DOHH2 (cell line): ENCODE measurements at regions not wholly inside any gene's neighbourhood (a gene's known extent, or its start where the extent isn't known, plus 50 kb on each side); places are given as distances from the start of the nearest gene placed in this dataset.

Source experiments
- H3F3A ChIP-seq: fragments of 200-600 bp; sonication (generic), shearing (Covaris generic); 2 replicates; pipeline ENCODE4 v1.6.0; 2016; ENCODE audit warnings: antibody characterized with exemption, mild to moderate bottlenecking; ENCODE audit not compliant: control insufficient read depth, insufficient read depth
- H3K27ac ChIP-seq: fragments of 200-600 bp; sonication (generic); 2 replicates; pipeline ENCODE4 v1.5.1; 2014; ENCODE audit warnings: low read depth, mild to moderate bottlenecking, low read length, moderate library complexity
- H3K27me3 ChIP-seq: fragments of 200-600 bp; sonication (generic); 2 replicates; pipeline ENCODE4 v1.6.1; 2014; ENCODE audit warnings: mild to moderate bottlenecking, low read length, mixed read lengths; ENCODE audit not compliant: control insufficient read depth
- H3K36me3 ChIP-seq: fragments of 200-600 bp; sonication (generic); 2 replicates; pipeline ENCODE4 v1.6.1; 2014; ENCODE audit warnings: mild to moderate bottlenecking, low read length, moderate library complexity, mixed read lengths; ENCODE audit not compliant: control insufficient read depth
- H3K4me1 ChIP-seq: fragments of 200-600 bp; sonication (generic); 2 replicates; pipeline ENCODE4 v1.6.1; 2014; ENCODE audit warnings: mild to moderate bottlenecking, low read length, mixed read lengths; ENCODE audit not compliant: control insufficient read depth
- H3K4me2 ChIP-seq: fragments of 200-600 bp; sonication (generic); 2 replicates; pipeline ENCODE4 v1.6.0; 2014; ENCODE audit warnings: mild to moderate bottlenecking, low read length, moderate library complexity
- H3K4me3 ChIP-seq: fragments of 200-600 bp; sonication (generic); 2 replicates; pipeline ENCODE4 v1.5.1; 2014; ENCODE audit warnings: mild to moderate bottlenecking, low read length, mixed read lengths
- H3K79me2 ChIP-seq: fragments of 200-600 bp; sonication (generic); 2 replicates; pipeline ENCODE4 v1.6.1; 2014; ENCODE audit warnings: mild to moderate bottlenecking, low read length, mixed read lengths; ENCODE audit not compliant: control insufficient read depth
- H3K9me2 ChIP-seq: fragments of 200-600 bp; sonication (generic); replicated peaks from 2 replicates; pipeline ENCODE4 v1.6.1; 2014; ENCODE audit warnings: mild to moderate bottlenecking, low read length, mixed read lengths; ENCODE audit not compliant: control insufficient read depth
- H3K9me3 ChIP-seq: fragments of 200-600 bp; sonication (generic); 2 replicates; pipeline ENCODE4 v1.6.1; 2014; ENCODE audit warnings: antibody characterized with exemption, low read length, mixed read lengths; ENCODE audit not compliant: control insufficient read depth, insufficient read depth
- H4K20me1 ChIP-seq: fragments of 200-600 bp; sonication (generic); 2 replicates; pipeline ENCODE4 v1.6.0; 2014; ENCODE audit warnings: low read depth, mild to moderate bottlenecking, antibody characterized with exemption, low read length, moderate library complexity; ENCODE audit not compliant: control insufficient read depth, insufficient read depth
- EZH2phosphoT487 ChIP-seq: fragments of 200-600 bp; sonication (generic); IDR thresholded peaks from 2 replicates; pipeline ENCODE4 v1.6.1; 2017; ENCODE audit warnings: borderline replicate concordance, mild to moderate bottlenecking, antibody characterized with exemption, low read length, moderate library complexity, mixed read lengths
- TF ChIP-seq, protein P1 (sequence below): fragments of 200-600 bp; sonication (generic); IDR thresholded peaks from one replicate; pipeline ENCODE4 v1.5.1; 2014; ENCODE audit warnings: antibody characterized with exemption, mild to moderate bottlenecking, low read depth, low read length; ENCODE audit not compliant: poor library complexity, severe bottlenecking

DNA sequence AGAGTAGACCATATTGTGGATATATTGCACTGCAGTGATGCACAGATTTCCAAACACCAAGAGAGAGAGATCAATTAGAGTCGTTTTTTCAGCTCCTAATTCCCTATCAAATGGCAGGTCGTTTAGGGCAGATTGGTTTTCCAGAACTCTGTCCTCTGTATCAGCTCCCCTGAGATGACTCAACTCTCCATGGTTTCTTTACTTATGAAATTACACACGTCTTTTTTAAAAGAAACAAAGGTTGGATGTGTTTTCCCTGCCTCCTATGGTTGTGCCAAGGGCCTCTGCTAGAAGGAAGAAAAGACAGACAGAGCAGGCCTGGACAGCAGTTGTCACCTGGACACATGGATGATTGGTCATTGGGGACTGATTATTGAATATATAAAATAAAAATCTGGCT, 478.1 kb upstream of the NBEA start:
- Histone ChIP-seq H3K9me3 (no peaks in the 10 kb centered on the region), H3K79me2 (no peaks in the 10 kb centered on the region), H3K4me2 (no peak overlapping the region), H3K4me3 (no peak overlapping the region), H4K20me1 (no peaks in the 10 kb centered on the region), H3F3A (no peaks in the 10 kb centered on the region), H3K27ac (no peak overlapping the region), H3K9me2 (no peaks in the 10 kb centered on the region), H3K4me1 (no peaks in the 10 kb centered on the region), H3K27me3 (no peaks in the 10 kb centered on the region), H3K36me3 (no peaks in the 10 kb centered on the region)
- no peak for TF ChIP-seq EZH2phosphoT487
- TF ChIP-seq, protein P1, sequence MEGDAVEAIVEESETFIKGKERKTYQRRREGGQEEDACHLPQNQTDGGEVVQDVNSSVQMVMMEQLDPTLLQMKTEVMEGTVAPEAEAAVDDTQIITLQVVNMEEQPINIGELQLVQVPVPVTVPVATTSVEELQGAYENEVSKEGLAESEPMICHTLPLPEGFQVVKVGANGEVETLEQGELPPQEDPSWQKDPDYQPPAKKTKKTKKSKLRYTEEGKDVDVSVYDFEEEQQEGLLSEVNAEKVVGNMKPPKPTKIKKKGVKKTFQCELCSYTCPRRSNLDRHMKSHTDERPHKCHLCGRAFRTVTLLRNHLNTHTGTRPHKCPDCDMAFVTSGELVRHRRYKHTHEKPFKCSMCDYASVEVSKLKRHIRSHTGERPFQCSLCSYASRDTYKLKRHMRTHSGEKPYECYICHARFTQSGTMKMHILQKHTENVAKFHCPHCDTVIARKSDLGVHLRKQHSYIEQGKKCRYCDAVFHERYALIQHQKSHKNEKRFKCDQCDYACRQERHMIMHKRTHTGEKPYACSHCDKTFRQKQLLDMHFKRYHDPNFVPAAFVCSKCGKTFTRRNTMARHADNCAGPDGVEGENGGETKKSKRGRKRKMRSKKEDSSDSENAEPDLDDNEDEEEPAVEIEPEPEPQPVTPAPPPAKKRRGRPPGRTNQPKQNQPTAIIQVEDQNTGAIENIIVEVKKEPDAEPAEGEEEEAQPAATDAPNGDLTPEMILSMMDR = no peak

DNA sequence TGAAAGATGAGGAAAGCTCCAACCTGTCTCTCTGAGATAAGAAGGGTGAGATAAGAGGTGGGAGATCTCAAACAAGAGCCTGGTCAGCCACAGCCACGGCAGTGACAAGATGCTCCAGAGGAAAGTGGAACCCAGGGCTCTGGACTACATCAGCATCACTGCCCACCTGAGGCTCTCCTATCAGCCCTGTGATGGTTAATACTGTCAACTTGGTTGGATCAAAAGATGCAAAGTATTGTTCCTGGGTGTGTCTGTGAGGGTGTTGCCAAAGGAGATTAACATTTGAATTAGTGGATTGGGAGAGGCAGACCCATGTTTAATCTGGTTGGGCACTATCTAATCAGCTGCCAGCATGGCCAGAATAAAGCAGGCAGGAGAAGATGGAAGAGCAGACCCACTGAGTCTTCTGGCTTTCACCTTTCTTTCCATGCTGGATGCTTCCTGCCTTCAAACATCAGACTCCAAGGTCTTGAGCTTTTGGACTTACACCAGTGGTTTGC, 476.6 kb upstream of the NBEA start:
- no peak for TF ChIP-seq EZH2phosphoT487
- TF ChIP-seq, protein P1 = no peak

DNA sequence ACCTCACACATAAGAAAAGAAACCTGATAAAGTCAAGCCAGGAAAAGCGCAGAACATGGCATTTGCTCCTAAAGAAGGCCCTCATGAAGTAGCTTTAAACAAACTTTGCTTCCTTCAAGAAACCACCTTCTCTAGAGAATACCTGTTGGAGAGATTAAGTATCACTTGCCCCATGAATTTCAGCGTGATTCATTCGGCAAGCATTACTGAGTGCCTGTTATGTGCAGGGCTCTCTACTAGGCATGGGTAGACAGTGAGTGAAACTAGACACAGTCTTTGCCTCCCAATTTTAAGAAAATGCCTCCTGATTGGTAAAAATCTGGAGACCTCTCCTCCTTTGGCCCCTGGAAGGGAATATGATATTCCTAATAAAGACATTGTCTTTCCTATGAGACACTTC, 475.8 kb upstream of the NBEA start:
- H3K9me2 ChIP-seq = no peaks in the 10 kb centered on the region
- H3K27ac ChIP-seq = no peak overlapping the region
- TF ChIP-seq EZH2phosphoT487 = no peak
- no peak overlapping the region for H3K4me3 ChIP-seq
- H3K27me3 ChIP-seq = no peaks in the 10 kb centered on the region
- H3K4me1 ChIP-seq = no peaks in the 10 kb centered on the region
- H3K9me3 ChIP-seq = no peaks in the 10 kb centered on the region
- H3K4me2 ChIP-seq = no peak overlapping the region
- no peaks in the 10 kb centered on the region for H4K20me1 ChIP-seq
- H3K79me2 ChIP-seq = no peaks in the 10 kb centered on the region
- no peaks in the 10 kb centered on the region for H3F3A ChIP-seq
- no peaks in the 10 kb centered on the region for H3K36me3 ChIP-seq

More for the DNA sequence above, 476.6 kb upstream of the NBEA start:
- Histone ChIP-seq H3K4me3 (no peak overlapping the region), H3K4me1 (no peaks in the 10 kb centered on the region), H3K27ac (no peak overlapping the region), H3F3A (no peaks in the 10 kb centered on the region), H3K79me2 (no peaks in the 10 kb centered on the region), H4K20me1 (no peaks in the 10 kb centered on the region), H3K9me2 (no peaks in the 10 kb centered on the region), H3K27me3 (no peaks in the 10 kb centered on the region), H3K4me2 (no peak overlapping the region), H3K36me3 (no peaks in the 10 kb centered on the region), H3K9me3 (no peaks in the 10 kb centered on the region)

DNA sequence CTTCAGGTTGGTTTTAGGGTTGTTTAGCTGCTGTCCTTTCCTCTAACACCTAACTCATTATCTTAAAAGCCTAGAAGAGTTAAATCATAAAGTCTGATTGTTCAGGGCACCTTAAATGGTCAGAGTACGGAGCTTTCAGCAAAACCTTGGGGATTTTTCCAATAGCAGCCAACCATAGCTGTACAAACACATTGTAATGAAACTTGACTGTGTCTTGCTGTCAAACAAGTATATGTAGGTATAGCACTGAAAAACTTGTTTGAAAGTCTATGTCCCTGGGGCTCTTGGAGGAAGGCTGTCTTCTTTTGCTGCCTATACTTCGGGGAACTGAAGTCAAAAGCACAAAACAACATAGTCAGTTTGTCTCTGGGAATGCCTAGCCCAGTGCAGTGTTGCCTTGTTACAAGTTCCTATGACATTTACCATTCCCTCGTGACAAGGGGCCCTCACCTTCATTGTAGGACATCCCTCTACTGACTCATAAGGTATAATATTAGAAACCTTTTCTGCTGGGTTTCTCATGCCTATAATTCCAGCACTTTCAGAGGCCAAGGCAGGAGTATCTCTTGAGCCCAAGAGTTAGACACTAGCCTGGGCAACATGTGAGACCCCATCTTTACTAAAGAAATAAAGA, 474.5 kb upstream of the NBEA start:
- Histone ChIP-seq H3K9me3 (no peaks in the 10 kb centered on the region), H3K9me2 (no peaks in the 10 kb centered on the region), H3F3A (no peaks in the 10 kb centered on the region), H3K36me3 (no peaks in the 10 kb centered on the region), H3K4me1 (no peaks in the 10 kb centered on the region), H3K4me2 (no peak overlapping the region), H3K4me3 (no peak overlapping the region), H3K27ac (no peak overlapping the region), H3K27me3 (no peaks in the 10 kb centered on the region), H3K79me2 (no peaks in the 10 kb centered on the region), H4K20me1 (no peaks in the 10 kb centered on the region)
- no peak for TF ChIP-seq EZH2phosphoT487
- TF ChIP-seq, protein P1 = no peak
